SH-SY5Y (cell line): ENCODE measurements at regions not wholly inside any gene's neighbourhood (a gene's known extent, or its start where the extent isn't known, plus 50 kb on each side); places are given as distances from the start of the nearest gene placed in this dataset.

Source experiments
- GATA2 ChIP-seq: IDR thresholded peaks from 2 replicates; pipeline ENCODE4 v1.6.1; 2011; ENCODE audit warnings: mild to moderate bottlenecking, low read depth, low read length
- GATA3 ChIP-seq: IDR thresholded peaks from 2 replicates; pipeline ENCODE4 v1.6.1; 2011; ENCODE audit warnings: low read depth, mild to moderate bottlenecking, low read length, moderate library complexity

DNA sequence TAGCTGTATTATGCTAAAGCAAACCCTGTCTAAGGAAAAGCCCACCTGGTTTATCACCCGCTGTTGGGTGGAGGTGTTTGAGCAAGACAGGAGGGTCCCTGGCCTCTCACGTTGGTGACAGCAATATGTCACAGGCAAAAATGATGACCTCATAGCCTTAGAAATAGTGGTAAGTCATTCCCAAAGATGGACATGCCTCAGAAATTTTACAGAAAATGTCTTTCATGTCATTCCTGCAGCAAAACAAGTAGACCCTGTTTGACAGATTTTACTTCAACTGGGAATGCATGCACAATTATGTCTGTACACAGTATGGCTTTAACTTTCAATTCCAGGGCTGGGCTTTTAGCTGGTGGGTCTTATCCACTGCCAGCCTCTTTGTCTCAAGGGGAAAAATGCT lies 362.3 kb upstream of the C2CD4B start:
- TF ChIP-seq GATA3 (no peak), GATA2 (no peak)
